ENCODE measurements at regions not wholly inside any gene's neighbourhood (a gene's known extent, or its start where the extent isn't known, plus 50 kb on each side); places are given as distances from the start of the nearest gene placed in this dataset.

DNA sequence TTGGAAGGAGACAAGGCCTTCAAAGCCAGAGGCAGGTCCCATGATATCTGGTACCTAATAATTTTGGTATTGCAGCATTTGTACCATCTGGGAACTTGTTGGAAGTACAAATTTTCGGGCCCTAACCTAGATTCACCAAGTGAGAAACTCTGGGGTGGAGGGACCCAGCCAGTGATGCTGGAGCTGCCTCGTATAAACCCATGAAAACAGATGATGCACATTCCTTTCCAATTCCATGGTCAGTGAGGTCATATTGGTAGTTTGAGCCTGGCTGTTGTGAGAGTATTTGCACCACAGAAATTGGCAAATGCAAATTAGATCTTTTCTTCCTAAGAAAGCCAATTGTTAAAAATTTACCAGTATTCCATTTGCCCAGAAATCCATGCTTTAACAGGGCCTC lies 269.6 kb upstream of the PLXNA2 start:
- no peak overlapping the region for H3K4me3 ChIP-seq (ENCODE audit: low read length)

DNA sequence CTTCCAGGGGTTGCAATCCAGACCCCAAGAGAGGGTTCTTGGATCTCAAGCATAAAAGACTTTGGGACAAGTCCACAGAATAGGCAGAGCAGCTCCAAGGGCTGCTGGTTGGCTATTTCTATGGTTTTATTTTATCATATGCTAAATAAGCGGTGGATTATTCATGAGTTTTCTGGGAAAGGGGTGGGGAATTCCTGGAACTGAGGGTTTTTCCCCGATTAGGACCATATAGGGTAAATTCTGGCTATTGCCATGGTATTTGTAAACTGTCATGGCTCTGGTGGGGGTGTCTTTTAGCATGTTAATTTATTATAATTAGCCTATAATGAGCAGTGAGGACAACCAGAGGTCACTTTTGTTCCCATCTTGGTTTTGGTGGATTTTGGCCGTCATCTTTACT lies 270.9 kb upstream of the PLXNA2 start:
- H3K4me3 ChIP-seq (ENCODE audit: low read length), result no peak overlapping the region
- TF ChIP-seq ZNF274 (IDR thresholded peaks at IDR 0.05; ENCODE audit: low read depth, low read length), result no peak

More for the DNA sequence above, 269.6 kb upstream of the PLXNA2 start:
- TF ChIP-seq ZNF274 (IDR thresholded peaks at IDR 0.05; ENCODE audit: low read depth, low read length), result no peak

DNA sequence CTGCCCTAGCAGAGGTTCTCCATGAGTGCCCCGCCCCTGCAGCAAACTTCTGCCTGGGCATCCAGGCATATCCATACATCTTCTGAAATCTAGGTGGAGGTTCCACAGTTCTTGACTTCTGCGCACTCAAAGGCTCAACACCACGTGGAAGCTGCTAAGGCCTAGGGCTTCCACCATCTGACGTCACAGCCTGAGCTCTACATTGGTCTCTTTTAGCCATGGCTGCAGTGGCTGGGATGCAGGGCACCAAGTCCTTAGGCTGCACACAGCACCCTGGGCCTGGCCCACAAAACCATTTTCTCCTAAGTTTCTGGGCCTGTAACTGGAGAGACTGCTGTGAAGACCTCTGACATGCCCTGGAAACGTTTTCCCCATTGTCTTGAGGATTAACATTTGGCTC lies 272.6 kb upstream of the PLXNA2 start:
- no peak for TF ChIP-seq ZNF274 (IDR thresholded peaks at IDR 0.05; ENCODE audit: low read depth, low read length)
- H3K4me3 ChIP-seq (ENCODE audit: low read length), result no peak overlapping the region

- no peak for TF ChIP-seq ZNF274 (IDR thresholded peaks at IDR 0.05; ENCODE audit: low read depth, low read length)
- no peak overlapping the region for H3K4me3 ChIP-seq (ENCODE audit: low read length)
These were observed 276.4 kb upstream of the PLXNA2 start for GRCh38 chr1:208520438-208521099.

- no peak for TF ChIP-seq ZNF274 (IDR thresholded peaks at IDR 0.05; ENCODE audit: low read depth, low read length)
- H3K4me3 ChIP-seq (ENCODE audit: low read length), result no peak overlapping the region
These were observed 277.4 kb upstream of the PLXNA2 start for GRCh38 chr1:208521534-208521933.

- H3K4me3 ChIP-seq (ENCODE audit: low read length), result no peak overlapping the region
- no peak for TF ChIP-seq ZNF274 (IDR thresholded peaks at IDR 0.05; ENCODE audit: low read depth, low read length)
These were observed 278.8 kb upstream of the PLXNA2 start for GRCh38 chr1:208523007-208523406.

DNA sequence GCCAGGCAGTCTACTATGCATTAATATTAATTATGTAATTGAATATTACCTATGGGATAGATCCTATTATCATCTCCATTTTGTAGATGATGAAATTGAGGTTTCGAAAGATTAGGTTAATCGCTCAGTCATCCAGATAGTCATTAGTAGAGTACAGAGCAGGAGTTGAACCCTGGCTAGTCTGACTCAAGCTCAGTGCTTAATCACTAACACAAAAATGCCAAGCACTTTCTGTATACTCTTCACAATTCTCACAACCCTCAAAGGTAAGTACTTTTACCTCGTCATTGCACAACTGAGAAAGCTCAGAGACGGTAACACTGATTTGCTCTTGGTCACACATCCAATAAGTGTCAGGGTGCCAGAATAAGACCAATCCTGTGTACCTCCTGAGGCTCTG lies 280.2 kb upstream of the PLXNA2 start:
- TF ChIP-seq ZNF274 (IDR thresholded peaks at IDR 0.05; ENCODE audit: low read depth, low read length), result no peak
- no peak overlapping the region for H3K4me3 ChIP-seq (ENCODE audit: low read length)

GRCh38 chr1:208524925-208525324 lies 280.7 kb upstream of the PLXNA2 start:
- TF ChIP-seq ZNF274 (IDR thresholded peaks at IDR 0.05; ENCODE audit: low read depth, low read length), result no peak
- H3K4me3 ChIP-seq (ENCODE audit: low read length), result no peak overlapping the region

DNA sequence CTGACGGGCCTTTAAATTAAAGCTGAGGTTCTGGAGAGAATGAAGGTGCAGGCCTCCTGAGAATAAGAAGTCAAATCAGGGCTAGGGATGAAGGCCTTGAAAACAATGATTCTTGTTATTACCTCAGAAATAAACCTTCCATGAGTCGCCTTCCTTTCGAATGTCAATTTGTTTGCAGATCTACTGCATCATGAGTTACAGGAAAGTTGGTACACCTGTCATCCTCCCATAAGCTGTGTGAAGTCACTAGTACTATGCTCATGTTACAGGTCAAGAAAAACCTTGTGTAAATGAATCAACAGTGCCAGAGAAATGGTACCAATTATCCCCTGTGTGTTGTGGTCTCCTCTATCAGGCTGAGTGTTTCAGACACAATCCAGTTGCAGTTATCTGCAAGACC lies 281.2 kb upstream of the PLXNA2 start:
- no peak overlapping the region for H3K4me3 ChIP-seq (ENCODE audit: low read length)
- TF ChIP-seq ZNF274 (IDR thresholded peaks at IDR 0.05; ENCODE audit: low read depth, low read length), result no peak

- TF ChIP-seq ZNF274 (IDR thresholded peaks at IDR 0.05; ENCODE audit: low read depth, low read length), result no peak
- no peak overlapping the region for H3K4me3 ChIP-seq (ENCODE audit: low read length)
These were observed 282.5 kb upstream of the PLXNA2 start for GRCh38 chr1:208526613-208527125.

- no peak overlapping the region for H3K4me3 ChIP-seq (ENCODE audit: low read length)
- TF ChIP-seq ZNF274 (IDR thresholded peaks at IDR 0.05; ENCODE audit: low read depth, low read length), result no peak
These were observed 283.0 kb upstream of the PLXNA2 start for GRCh38 chr1:208527156-208527555.

- no peak for TF ChIP-seq ZNF274 (IDR thresholded peaks at IDR 0.05; ENCODE audit: low read depth, low read length)
- H3K4me3 ChIP-seq (ENCODE audit: low read length), result no peak overlapping the region
These were observed 284.5 kb upstream of the PLXNA2 start for GRCh38 chr1:208528578-208529240.

GRCh38 chr1:208531003-208531750 lies 287.0 kb upstream of the PLXNA2 start:
- no peak overlapping the region for H3K4me3 ChIP-seq (ENCODE audit: low read length)
- TF ChIP-seq ZNF274 (IDR thresholded peaks at IDR 0.05; ENCODE audit: low read depth, low read length), result no peak

GRCh38 chr1:208533746-208534598 lies 289.8 kb upstream of the PLXNA2 start:
- no peak overlapping the region for H3K4me3 ChIP-seq (ENCODE audit: low read length)
- no peak for TF ChIP-seq ZNF274 (IDR thresholded peaks at IDR 0.05; ENCODE audit: low read depth, low read length)
